IMR-90 (cell line): ENCODE measurements at regions not wholly inside any gene's neighbourhood (a gene's known extent, or its start where the extent isn't known, plus 50 kb on each side); places are given as distances from the start of the nearest gene placed in this dataset.

Experiments used
- ATAC-seq: fragments of 200-7000 bp; cut with Tn5 transposase; 2 replicates; pipeline ENCODE4 v1.9.1; 2020; ENCODE audit warnings: low read depth, mild to moderate bottlenecking, moderate library complexity
- BruUV-seq: library from RNA; stranded (reverse); fragments of 400-500 nt; replicated peaks from 2 replicates; lab custom pipeline; 2021; lab: Mats Ljungman, UMichigan
- CTCF ChIA-PET: fragments of 300-600 bp; formaldehyde crosslinking; extraction: SDS; loops from one replicate; lab custom pipeline; 2021; ENCODE audit warnings: antibody characterized with exemption; lab: Yijun Ruan, JAX
- POLR2A ChIA-PET: fragments of 300-600 bp; sonication (Branson Sonifier 250); formaldehyde crosslinking; loops from one replicate; lab custom pipeline; 2022; ENCODE audit warnings: antibody characterized with exemption; ENCODE audit not compliant: unreplicated experiment; lab: Charles Lee
- DNase-seq: peaks from one replicate; pipeline ENCODE4 v3.0.0; 2013
- H2AFZ ChIP-seq: replicated peaks from 2 replicates; pipeline ENCODE3; 2013; ENCODE audit warnings: low read length, mild to moderate bottlenecking; ENCODE audit not compliant: poor library complexity
- H2AK5ac ChIP-seq: 2 replicates; pipeline ENCODE4 v1.6.1; 2013; ENCODE audit warnings: low read depth, low read length, inconsistent platforms
- H2AK9ac ChIP-seq: replicated peaks from 2 replicates; pipeline ENCODE3; 2013; ENCODE audit warnings: mild to moderate bottlenecking, low read depth, low read length, moderate library complexity; ENCODE audit not compliant: poor library complexity
- H2BK120ac ChIP-seq: 2 replicates; pipeline ENCODE4 v1.6.1; 2013; ENCODE audit warnings: low read depth, low read length, inconsistent platforms
- H2BK15ac ChIP-seq: 3 replicates; pipeline ENCODE4 v1.6.1; 2013; ENCODE audit warnings: low read depth, low read length, inconsistent platforms
- H2BK20ac ChIP-seq: 2 replicates; pipeline ENCODE4 v1.6.1; 2013; ENCODE audit warnings: low read depth, mild to moderate bottlenecking, inconsistent platforms, low read length, moderate library complexity
- H2BK5ac ChIP-seq: 2 replicates; pipeline ENCODE4 v1.6.1; 2013; ENCODE audit warnings: mild to moderate bottlenecking, low read depth, low read length, inconsistent platforms; ENCODE audit not compliant: poor library complexity, severe bottlenecking
- H3K14ac ChIP-seq: replicated peaks from 2 replicates; pipeline ENCODE4 v1.6.1; 2013; ENCODE audit warnings: low read depth, low read length, inconsistent platforms
- H3K18ac ChIP-seq: 2 replicates; pipeline ENCODE4 v1.6.1; 2013; ENCODE audit warnings: low read depth, low read length, control low read depth
- H3K23ac ChIP-seq: 2 replicates; pipeline ENCODE4 v1.6.1; 2013; ENCODE audit warnings: low read depth, low read length, inconsistent platforms
- H3K27ac ChIP-seq: 2 replicates; pipeline ENCODE4 v1.5.1; 2013; ENCODE audit warnings: mild to moderate bottlenecking, control low read depth, low read length; ENCODE audit not compliant: insufficient read depth
- H3K27me3 ChIP-seq: 2 replicates; pipeline ENCODE4 v1.6.1; 2013; ENCODE audit warnings: low read length; ENCODE audit not compliant: control insufficient read depth, insufficient read depth
- H3K36me3 ChIP-seq: 2 replicates; pipeline ENCODE4 v1.6.1; 2013; ENCODE audit warnings: low read length, mixed read lengths; ENCODE audit not compliant: control insufficient read depth, insufficient read depth
- H3K4ac ChIP-seq: 2 replicates; pipeline ENCODE4 v1.6.1; 2013; ENCODE audit warnings: low read depth, low read length, inconsistent platforms
- H3K4me1 ChIP-seq: 2 replicates; pipeline ENCODE4 v1.6.1; 2013; ENCODE audit warnings: low read length, mixed read lengths; ENCODE audit not compliant: control insufficient read depth, insufficient read depth
- H3K4me2 ChIP-seq: 2 replicates; pipeline ENCODE4 v1.6.1; 2013; ENCODE audit warnings: low read depth, mild to moderate bottlenecking, control low read depth, low read length, moderate library complexity
- H3K4me3 ChIP-seq: 2 replicates; pipeline ENCODE4 v1.5.1; 2013; ENCODE audit warnings: low read depth, mild to moderate bottlenecking, control low read depth, low read length, moderate library complexity; ENCODE audit not compliant: insufficient read depth
- H3K56ac ChIP-seq: 2 replicates; pipeline ENCODE4 v1.6.1; 2013; ENCODE audit warnings: low read length, inconsistent platforms; ENCODE audit not compliant: insufficient read depth; ENCODE audit errors: extremely low read depth
- H3K79me1 ChIP-seq, 2 experiments: 2 replicates each; pipeline ENCODE4 v1.6.1; 2013; ENCODE audit warnings: low read length in 2 of 2, inconsistent platforms in 1 of 2, low read depth in 1 of 2
- H3K9ac ChIP-seq: 2 replicates; pipeline ENCODE4 v1.6.1; 2013; ENCODE audit warnings: low read depth, low read length, control low read depth
- H3K9me1 ChIP-seq: 2 replicates; pipeline ENCODE4 v1.6.1; 2013; ENCODE audit warnings: low read length, inconsistent platforms; ENCODE audit not compliant: insufficient read depth
- H3K9me3 ChIP-seq: 2 replicates; pipeline ENCODE4 v1.6.1; 2013; ENCODE audit warnings: low read length; ENCODE audit not compliant: control insufficient read depth, insufficient read depth
- H4K20me1 ChIP-seq: 2 replicates; pipeline ENCODE4 v1.6.1; 2013; ENCODE audit warnings: low read length, inconsistent platforms; ENCODE audit not compliant: insufficient read depth
- H4K5ac ChIP-seq: 2 replicates; pipeline ENCODE4 v1.6.1; 2013; ENCODE audit warnings: mild to moderate bottlenecking, low read depth, low read length, control low read depth
- H4K8ac ChIP-seq, 2 experiments: 2 replicates each; pipeline ENCODE4 v1.6.1; 2013; ENCODE audit warnings: low read depth in 2 of 2, low read length in 2 of 2, control low read depth in 1 of 2, inconsistent platforms in 1 of 2
- H4K91ac ChIP-seq: 2 replicates; pipeline ENCODE4 v1.6.1; 2013; ENCODE audit warnings: low read depth, low read length, inconsistent platforms; ENCODE audit not compliant: insufficient read depth
- BHLHE40 ChIP-seq: fragments of 150-350 bp; IDR thresholded peaks from 2 replicates; pipeline ENCODE4 v1.6.1; 2016; ENCODE audit warnings: mild to moderate bottlenecking, low read depth, low read length
- CEBPB ChIP-seq: IDR thresholded peaks from 2 replicates; pipeline ENCODE4 v1.6.1; 2012; ENCODE audit warnings: low read depth, low read length, improper control_type of control experiment
- CHD1 ChIP-seq: IDR thresholded peaks from 2 replicates; pipeline ENCODE4 v1.6.1; 2012; ENCODE audit warnings: low read depth, low read length, improper control_type of control experiment
- CTCF ChIP-seq: conservative IDR thresholded peaks from 2 replicates; pipeline ENCODE4 v1.5.1; 2012; ENCODE audit warnings: mild to moderate bottlenecking, low read depth, low read length, improper control_type of control experiment
- FOS ChIP-seq: fragments of 150-350 bp; IDR thresholded peaks from 2 replicates; pipeline ENCODE4 v1.6.1; 2016; ENCODE audit warnings: low read depth, low read length
- MAFK ChIP-seq: IDR thresholded peaks from 2 replicates; pipeline ENCODE4 v1.6.1; 2012; ENCODE audit warnings: low read depth, low read length, improper control_type of control experiment
- MAZ ChIP-seq: IDR thresholded peaks from 2 replicates; pipeline ENCODE4 v1.6.1; 2012; ENCODE audit warnings: low read depth, mild to moderate bottlenecking, low read length, improper control_type of control experiment, moderate library complexity, borderline replicate concordance
- MXI1 ChIP-seq: IDR thresholded peaks from 2 replicates; pipeline ENCODE4 v1.6.1; 2012; ENCODE audit warnings: low read depth, mild to moderate bottlenecking, low read length, moderate library complexity, borderline replicate concordance
- NFE2L2 ChIP-seq: fragments of 150-350 bp; IDR thresholded peaks from 2 replicates; pipeline ENCODE4 v1.6.1; 2016; ENCODE audit warnings: low read depth, mild to moderate bottlenecking, low read length
- POLR2A ChIP-seq: IDR thresholded peaks from 2 replicates; pipeline ENCODE4 v1.6.1; 2012; ENCODE audit warnings: mild to moderate bottlenecking, low read depth, low read length
- RAD21 ChIP-seq: IDR thresholded peaks from 2 replicates; pipeline ENCODE4 v1.6.1; 2012; ENCODE audit warnings: low read length, improper control_type of control experiment
- RCOR1 ChIP-seq: IDR thresholded peaks from 2 replicates; pipeline ENCODE4 v1.6.1; 2012; ENCODE audit warnings: mild to moderate bottlenecking, low read length, improper control_type of control experiment; ENCODE audit not compliant: insufficient replicate concordance
- RFX5 ChIP-seq: IDR thresholded peaks from 2 replicates; pipeline ENCODE4 v1.8.0; 2012; ENCODE audit warnings: low read depth, mild to moderate bottlenecking, low read length, moderate library complexity
- SMC3 ChIP-seq: fragments of 150-350 bp; IDR thresholded peaks from 2 replicates; pipeline ENCODE4 v1.6.1; 2016; ENCODE audit warnings: low read depth, mild to moderate bottlenecking, antibody characterized with exemption, low read length, moderate library complexity
- dilution Hi-C: fragments of 300-500 bp; cut with HindIII; formaldehyde crosslinking; loops from one replicate; pipeline ENCODE4 v1.14.3; 2018; ENCODE audit warnings: low sequenced_read_pairs; ENCODE audit not compliant: unreplicated experiment
- in situ Hi-C: fragments of 300-500 bp; cut with MboI; formaldehyde crosslinking; loops from 3 replicates; pipeline ENCODE4 v1.14.3; 2019; ENCODE audit warnings: low sequenced_read_pairs, inconsistent platforms, mixed read lengths
- intact Hi-C: fragments of 100-400 bp; cut with micrococcal nuclease; formaldehyde crosslinking; loops from 2 replicates; pipeline ENCODE4 v1.10.0; 2022
- TF ChIP-seq, protein P1 (sequence below): fragments of 150-350 bp; IDR thresholded peaks from 2 replicates; pipeline ENCODE4 v1.6.1; 2017; ENCODE audit warnings: mild to moderate bottlenecking, antibody characterized with exemption, low read length, low read depth
- TF ChIP-seq, protein P2 (sequence below): fragments of 150-350 bp; IDR thresholded peaks from 2 replicates; pipeline ENCODE4 v1.6.1; 2016; ENCODE audit warnings: low read depth, mild to moderate bottlenecking, low read length, moderate library complexity, borderline replicate concordance

DNA sequence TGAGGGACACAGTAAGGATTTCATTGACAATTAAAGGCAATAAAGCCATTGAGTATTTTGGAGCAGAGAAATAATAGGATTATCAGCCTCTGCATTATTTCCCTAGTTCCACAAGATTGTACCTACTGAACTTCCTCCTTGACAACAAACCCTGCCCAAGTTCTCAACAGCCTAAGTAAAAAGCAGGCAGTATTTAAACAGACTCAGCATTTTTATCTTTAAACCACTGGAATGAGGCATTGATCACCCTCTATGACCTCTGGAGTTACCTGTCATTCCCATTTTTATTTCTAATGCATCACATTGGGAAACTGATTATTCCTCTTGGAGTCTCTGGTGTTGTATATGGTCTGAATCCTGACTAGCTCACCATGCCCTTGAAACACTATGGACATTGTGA, 570.6 kb upstream of the STXBP6 start:
- ChIA-PET POLR2A (no interaction called here), CTCF (no interaction called here)
- ATAC-seq (no peak), DNase-seq (no peak)
- no peak overlapping the region for H3K56ac ChIP-seq
- H3K18ac ChIP-seq = no peak overlapping the region
- H2BK120ac ChIP-seq = no peak overlapping the region
- H4K5ac ChIP-seq = no peak overlapping the region
- H2BK15ac ChIP-seq = no peak overlapping the region
- H4K20me1 ChIP-seq = no peaks in the 10 kb centered on the region
- H2AK9ac ChIP-seq = no peak overlapping the region
- no peak overlapping the region for H4K91ac ChIP-seq
- no peak overlapping the region for H3K27ac ChIP-seq
- H3K14ac ChIP-seq = no peak overlapping the region
- H2AK5ac ChIP-seq = no peak overlapping the region
- H3K9ac ChIP-seq = no peak overlapping the region
- H2BK20ac ChIP-seq = no peak overlapping the region
- in situ Hi-C loops = no loop called here
- H4K8ac ChIP-seq = no peak overlapping the region
- H2BK5ac ChIP-seq = no peak overlapping the region
- no TSS peak for BruUV-seq
- H3K79me1 ChIP-seq = no peaks in the 10 kb centered on the region
- no peak overlapping the region for H3K4ac ChIP-seq
- dilution Hi-C loops = no loop called here
- intact Hi-C loops = no loop called here
- no peaks in the 10 kb centered on the region for H3K36me3 ChIP-seq
- no peaks in the 10 kb centered on the region for H3K9me1 ChIP-seq
- no peak overlapping the region for H3K4me3 ChIP-seq
- no peak overlapping the region for H3K4me2 ChIP-seq
- peaks cover 17% of the 10 kb centered on the region for H3K9me3 ChIP-seq
- no peak overlapping the region for H2AFZ ChIP-seq
- no peak overlapping the region for H3K23ac ChIP-seq
- H3K27me3 ChIP-seq = no peaks in the 10 kb centered on the region
- no peaks in the 10 kb centered on the region for H3K4me1 ChIP-seq
- TF ChIP-seq NFE2L2 (no peak), RAD21 (no peak), MXI1 (no peak), POLR2A (no peak), CEBPB (no peak), CTCF (no peak), RFX5 (no peak), CHD1 (no peak), MAZ (no peak), MAFK (no peak; the same call in 1 of the 2 replicates), FOS (no peak), BHLHE40 (no peak), RCOR1 (no peak), SMC3 (no peak)
- TF ChIP-seq, protein P1, sequence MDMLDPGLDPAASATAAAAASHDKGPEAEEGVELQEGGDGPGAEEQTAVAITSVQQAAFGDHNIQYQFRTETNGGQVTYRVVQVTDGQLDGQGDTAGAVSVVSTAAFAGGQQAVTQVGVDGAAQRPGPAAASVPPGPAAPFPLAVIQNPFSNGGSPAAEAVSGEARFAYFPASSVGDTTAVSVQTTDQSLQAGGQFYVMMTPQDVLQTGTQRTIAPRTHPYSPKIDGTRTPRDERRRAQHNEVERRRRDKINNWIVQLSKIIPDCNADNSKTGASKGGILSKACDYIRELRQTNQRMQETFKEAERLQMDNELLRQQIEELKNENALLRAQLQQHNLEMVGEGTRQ = no peak
- TF ChIP-seq, protein P2, sequence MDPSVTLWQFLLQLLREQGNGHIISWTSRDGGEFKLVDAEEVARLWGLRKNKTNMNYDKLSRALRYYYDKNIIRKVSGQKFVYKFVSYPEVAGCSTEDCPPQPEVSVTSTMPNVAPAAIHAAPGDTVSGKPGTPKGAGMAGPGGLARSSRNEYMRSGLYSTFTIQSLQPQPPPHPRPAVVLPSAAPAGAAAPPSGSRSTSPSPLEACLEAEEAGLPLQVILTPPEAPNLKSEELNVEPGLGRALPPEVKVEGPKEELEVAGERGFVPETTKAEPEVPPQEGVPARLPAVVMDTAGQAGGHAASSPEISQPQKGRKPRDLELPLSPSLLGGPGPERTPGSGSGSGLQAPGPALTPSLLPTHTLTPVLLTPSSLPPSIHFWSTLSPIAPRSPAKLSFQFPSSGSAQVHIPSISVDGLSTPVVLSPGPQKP = no peak
